Endothelial cell of umbilical vein (primary cell): ENCODE measurements at regions not wholly inside any gene's neighbourhood (a gene's known extent, or its start where the extent isn't known, plus 50 kb on each side); places are given as distances from the start of the nearest gene placed in this dataset.

Source experiments
- BruUV-seq: library from RNA; stranded (reverse); fragments of 400-500 nt; replicated peaks from 2 replicates; lab custom pipeline; 2021; lab: Mats Ljungman, UMichigan
- CTCF ChIA-PET: fragments of 300-600, 350-600 bp; sonication (Branson Sonifier 250); formaldehyde crosslinking; loops from one replicate; lab custom pipeline; 2021; ENCODE audit warnings: antibody characterized with exemption, inconsistent platforms; lab: Charles Lee
- POLR2A ChIA-PET: fragments of 300-600, 350-600 bp; sonication (Branson Sonifier 250); formaldehyde crosslinking; loops from one replicate; lab custom pipeline; 2021; ENCODE audit warnings: antibody characterized with exemption, inconsistent platforms; lab: Charles Lee
- DNase-seq: peaks from one replicate; pipeline ENCODE4 v3.0.0-alpha.2; 2011; ENCODE audit warnings: low read depth, low spot score
- FAIRE-seq: peaks from 2 replicates; lab custom pipeline; 2011; peaks lifted over from hg19 to GRCh38; lab: Jason Lieb, UNC
- H2AFZ ChIP-seq: 2 replicates; pipeline ENCODE4 v1.6.0; 2012; ENCODE audit warnings: low read depth, low read length, control low read depth, inconsistent platforms
- H3K27ac ChIP-seq: 2 replicates; pipeline ENCODE4 v1.5.1; 2011; ENCODE audit warnings: low read depth, mild to moderate bottlenecking, control low read depth, low read length, moderate library complexity; ENCODE audit not compliant: insufficient read depth
- H3K27me3 ChIP-seq, 2 experiments: 2 replicates each; pipeline versions ENCODE4 v1.6.0 to v1.6.1; 2011; ENCODE audit warnings: low read length in 2 of 2, mixed read lengths in 1 of 2; ENCODE audit not compliant: control insufficient read depth in 2 of 2, insufficient read depth in 2 of 2
- H3K36me3 ChIP-seq, 2 experiments: 2 replicates in 1 of 2; 3 replicates in 1 of 2; pipeline ENCODE4 v1.5.1; 2011; ENCODE audit warnings: low read length in 2 of 2, mild to moderate bottlenecking in 1 of 2, moderate library complexity in 1 of 2; ENCODE audit not compliant: control insufficient read depth in 2 of 2, insufficient read depth in 2 of 2; ENCODE audit errors: extremely low read depth in 1 of 2
- H3K4me1 ChIP-seq: 3 replicates; pipeline ENCODE4 v1.5.1; 2011; ENCODE audit warnings: mild to moderate bottlenecking, low read length; ENCODE audit not compliant: control insufficient read depth, insufficient read depth; ENCODE audit errors: extremely low read depth
- H3K4me2 ChIP-seq: 2 replicates; pipeline ENCODE4 v1.6.1; 2011; ENCODE audit warnings: low read length, control low read depth, mixed read lengths; ENCODE audit not compliant: insufficient read depth
- H3K4me3 ChIP-seq, 3 experiments: fragments of 200-600 bp in 1 of 3; sonication (generic), shearing (Covaris generic) in 1 of 3; replicated peaks in 1 of 3; 2 replicates each; pipeline ENCODE4 v1.5.1; 2011 to 2016; ENCODE audit warnings: control low read depth in 3 of 3, low read length in 3 of 3, mild to moderate bottlenecking in 2 of 3, inconsistent platforms in 1 of 3, low read depth in 1 of 3, moderate library complexity in 1 of 3; ENCODE audit not compliant: insufficient read depth in 1 of 3
- H3K79me2 ChIP-seq: 2 replicates; pipeline ENCODE4 v1.6.0; 2012; ENCODE audit warnings: low read length, inconsistent platforms; ENCODE audit not compliant: control insufficient read depth, insufficient read depth
- H3K9ac ChIP-seq: replicated peaks from 2 replicates; pipeline ENCODE3; 2011; ENCODE audit warnings: low read length, control low read depth; ENCODE audit not compliant: insufficient read depth; ENCODE audit errors: extremely low read depth
- H3K9me1 ChIP-seq: replicated peaks from 3 replicates; pipeline ENCODE4 v1.6.0; 2011; ENCODE audit warnings: mild to moderate bottlenecking, low read length; ENCODE audit not compliant: control insufficient read depth, insufficient read depth; ENCODE audit errors: extremely low read depth
- H3K9me3 ChIP-seq: replicated peaks from 2 replicates; pipeline ENCODE4 v1.5.1; 2012; ENCODE audit warnings: low read length, inconsistent platforms; ENCODE audit not compliant: control insufficient read depth, insufficient read depth
- H4K20me1 ChIP-seq: replicated peaks from 2 replicates; pipeline ENCODE3; 2011; ENCODE audit warnings: mild to moderate bottlenecking, low read length; ENCODE audit not compliant: control insufficient read depth, insufficient read depth; ENCODE audit errors: extremely low read depth
- CTCF ChIP-seq, 2 donors: IDR thresholded peaks; 1 replicate in 1 of 2; 2 replicates in 1 of 2; pipeline ENCODE4 v1.5.1; 2011; ENCODE audit warnings: low read length in 2 of 2, mild to moderate bottlenecking in 2 of 2, moderate library complexity in 2 of 2, control low read depth in 1 of 2, inconsistent platforms in 1 of 2, low read depth in 1 of 2; ENCODE audit not compliant: insufficient read depth in 1 of 2; ENCODE audit errors: extremely low read depth in 1 of 2
- EZH2 ChIP-seq: IDR thresholded peaks from 2 replicates; pipeline ENCODE4 v1.6.1; 2012; ENCODE audit warnings: borderline replicate concordance, low read depth, mild to moderate bottlenecking, moderate library complexity, low read length, inconsistent platforms; ENCODE audit not compliant: severe bottlenecking
- FOS ChIP-seq: IDR thresholded peaks from 2 replicates; pipeline ENCODE4 v1.6.1; 2011; ENCODE audit warnings: mild to moderate bottlenecking, low read length, moderate library complexity, borderline replicate concordance; ENCODE audit not compliant: insufficient read depth
- GATA2 ChIP-seq: IDR thresholded peaks from 2 replicates; pipeline ENCODE4 v1.7.0; 2011; ENCODE audit warnings: low read depth, mild to moderate bottlenecking, moderate library complexity, mixed read lengths, low read length; ENCODE audit not compliant: insufficient read length, insufficient read depth
- JUN ChIP-seq: IDR thresholded peaks from 2 replicates; pipeline ENCODE4 v1.6.1; 2011; ENCODE audit warnings: borderline replicate concordance, low read depth; ENCODE audit not compliant: insufficient read length, insufficient read depth
- MAX ChIP-seq: IDR thresholded peaks from 2 replicates; pipeline ENCODE4 v1.6.1; 2011; ENCODE audit not compliant: insufficient read depth, insufficient read length
- MYC ChIP-seq: IDR thresholded peaks from one replicate; pipeline ENCODE4 v1.6.1; 2011; ENCODE audit warnings: mild to moderate bottlenecking, low read depth, low read length
- POLR2A ChIP-seq: IDR thresholded peaks from 2 replicates; pipeline ENCODE4 v1.6.1; 2012; ENCODE audit warnings: low read depth, mild to moderate bottlenecking, control low read depth, low read length
- POLR2AphosphoS5 ChIP-seq: IDR thresholded peaks from 2 replicates; pipeline ENCODE4 v1.6.1; 2012; ENCODE audit warnings: low read depth, mild to moderate bottlenecking, control low read depth, low read length, moderate library complexity; ENCODE audit not compliant: insufficient read depth
- dilution Hi-C: fragments of 300-500 bp; cut with MboI; formaldehyde crosslinking; loops from one replicate; pipeline ENCODE4 v1.15.0; 2019; ENCODE audit warnings: low sequenced_read_pairs; ENCODE audit not compliant: extremely low pct_ligation_motif_present
- intact Hi-C: fragments of 100-400 bp; cut with micrococcal nuclease; formaldehyde crosslinking; loops from one replicate; pipeline ENCODE4 v1.10.0; 2022

DNA sequence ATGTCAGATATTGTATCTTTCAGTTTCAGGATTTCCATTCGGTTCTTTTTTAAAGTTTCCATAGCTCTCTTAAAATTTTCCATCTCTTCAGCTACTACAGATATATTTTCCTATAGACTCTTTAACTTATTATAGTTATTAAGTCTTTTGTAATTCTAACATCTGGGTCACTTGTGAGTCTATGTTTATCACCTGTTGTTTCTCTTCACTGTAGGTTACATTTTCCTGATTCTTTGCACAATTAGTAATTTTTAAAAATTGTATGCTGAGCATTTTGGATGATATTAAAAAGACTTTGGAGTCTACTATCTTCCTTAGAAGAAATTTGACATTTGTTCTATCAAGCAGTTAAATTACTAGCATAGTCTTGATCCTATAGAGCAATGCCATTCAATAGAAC, 140.7 kb downstream of the QRSL1 start:
- H3K27me3 ChIP-seq = no peaks in the 10 kb centered on the region
- POLR2A ChIA-PET = no interaction called here
- dilution Hi-C loops = no loop called here
- H3K27ac ChIP-seq = no peak overlapping the region
- no peak overlapping the region for H3K4me3 ChIP-seq
- H3K4me1 ChIP-seq = no peaks in the 10 kb centered on the region
- H3K9me1 ChIP-seq = no peaks in the 10 kb centered on the region
- H3K4me2 ChIP-seq = no peak overlapping the region
- BruUV-seq = no TSS peak
- CTCF ChIA-PET = no interaction called here
- no peaks in the 10 kb centered on the region for H3K9me3 ChIP-seq
- TF ChIP-seq JUN (no peak), POLR2A (no peak), MYC (no peak), EZH2 (no peak), FOS (no peak), POLR2AphosphoS5 (no peak), CTCF (IDR thresholded peaks at IDR 0.05; ENCODE audit: extremely low read depth in 1 of 2, insufficient read depth in 1 of 2, low read depth in 1 of 2, low read length in 2 of 2) (no peak), GATA2 (no peak), MAX (no peak)
- H4K20me1 ChIP-seq = no peaks in the 10 kb centered on the region
- DNase-seq (no peak), FAIRE-seq (no peak)
- H3K79me2 ChIP-seq = no peaks in the 10 kb centered on the region
- H3K36me3 ChIP-seq = no peaks in the 10 kb centered on the region
- intact Hi-C loops = no loop called here
- no peak overlapping the region for H3K9ac ChIP-seq
- H2AFZ ChIP-seq = no peak overlapping the region
